Stimulated activated CD4-positive, alpha-beta T cell treated with anti-CD3 and anti-CD28 coated beads, Interleukin-1b, Interleukin-23, amount 100 ng/mL, for 4 hours (primary cell): ENCODE measurements at regions not wholly inside any gene's neighbourhood (a gene's known extent, or its start where the extent isn't known, plus 50 kb on each side); places are given as distances from the start of the nearest gene placed in this dataset.
"Not testable (repeated sequence)": the region's sequence is repeated elsewhere in the genome, so short reads cannot be mapped to it uniquely, and the experiment has no call there.

Source experiments
- DNase-seq, 2 donors: peaks; one replicate each; pipeline ENCODE4 v3.0.0-alpha.2; 2020; ENCODE audit warnings: low read depth in 2 of 2

DNA sequence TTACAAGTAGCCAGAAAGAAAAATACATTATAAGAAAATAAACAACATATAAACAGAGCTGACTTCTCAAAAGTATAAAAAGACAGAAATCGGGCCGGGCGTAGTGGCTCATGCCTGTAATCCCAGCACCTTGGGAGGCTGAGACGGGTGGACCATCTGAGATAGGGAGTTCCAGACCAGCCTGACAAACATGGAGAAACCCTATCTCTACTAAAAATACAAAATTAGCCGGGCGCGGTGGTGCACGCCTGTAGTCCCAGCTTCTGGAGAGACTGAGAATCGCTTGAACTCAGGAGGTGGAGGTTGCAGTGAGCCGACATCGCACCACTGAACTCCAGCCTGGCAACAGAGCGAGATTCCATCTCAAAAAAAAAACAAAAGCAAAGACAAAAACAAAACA is 373.3 kb upstream of the ARPP21 start:
- DNase-seq, result not testable (repeated sequence)

DNA sequence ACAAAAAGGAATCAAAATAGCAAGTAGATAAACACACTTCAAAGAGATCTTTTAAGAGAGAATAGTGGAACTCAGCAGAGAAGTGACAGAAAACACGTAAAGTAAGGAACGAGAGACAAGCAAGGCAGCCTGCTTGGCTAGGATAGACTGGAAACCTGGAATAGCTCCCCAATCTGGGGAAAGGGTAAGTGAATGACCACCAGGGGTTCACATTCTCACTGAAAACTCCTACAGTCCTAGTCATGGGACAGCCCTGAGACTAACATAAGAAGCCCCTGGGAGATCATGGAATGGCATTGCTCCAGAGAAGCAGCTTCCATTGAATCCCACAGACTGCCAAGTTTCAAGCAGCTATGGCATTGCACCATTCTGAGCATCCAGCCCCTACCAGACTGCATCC is 363.6 kb upstream of the ARPP21 start:
- DNase-seq, result no peak

DNA sequence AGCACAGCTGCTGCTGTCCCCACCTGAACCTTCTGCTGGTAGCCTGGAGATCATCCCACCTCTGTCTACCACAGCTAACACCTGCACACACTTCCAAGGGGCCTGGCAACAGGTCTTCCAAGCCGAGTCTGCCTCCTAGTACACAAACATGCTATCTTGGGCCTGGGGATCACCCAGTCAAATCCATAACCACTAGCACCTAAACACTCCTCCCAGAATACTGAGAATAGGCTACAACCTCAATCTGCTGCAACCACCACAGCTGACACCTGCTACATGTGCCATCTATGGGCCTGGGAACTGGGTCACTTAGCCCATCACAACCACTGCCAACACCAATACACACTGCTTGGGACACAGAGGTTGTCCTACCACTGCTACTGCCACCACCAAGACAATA is 362.8 kb upstream of the ARPP21 start:
- DNase-seq, result no peak

DNA sequence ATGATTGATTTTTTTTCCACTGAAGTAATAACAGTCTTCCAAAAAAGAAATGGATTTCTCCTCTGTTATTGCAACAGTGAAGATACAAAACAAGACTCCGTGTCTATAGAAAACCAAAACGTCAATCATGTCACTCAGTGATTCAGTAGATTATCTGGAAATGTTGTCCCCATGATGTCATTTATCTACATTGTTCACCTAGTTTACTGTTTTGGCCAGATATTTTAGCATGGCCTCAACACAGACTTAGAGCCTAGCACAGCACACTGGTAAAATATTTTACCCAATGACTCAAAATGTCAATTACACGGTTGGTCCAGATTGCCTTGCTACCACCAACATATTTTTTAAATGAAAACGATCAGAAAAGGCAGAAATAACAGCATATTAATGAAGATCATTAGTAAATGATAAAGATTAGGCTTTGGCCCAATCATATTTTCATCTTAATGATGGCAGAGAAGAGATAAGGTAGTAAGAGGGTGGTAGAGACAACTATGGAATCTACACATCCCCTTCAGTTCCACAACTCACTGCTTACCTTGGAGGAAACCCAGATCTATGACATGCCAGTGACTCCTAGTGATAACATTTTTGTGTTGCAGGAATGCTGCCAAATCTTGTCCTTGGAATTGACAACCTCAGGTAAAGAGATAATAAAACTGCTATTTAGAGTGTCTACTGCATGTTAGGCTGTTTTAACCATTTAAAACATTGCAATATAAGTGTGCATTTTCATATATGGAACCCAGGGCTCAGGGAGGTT is 347.7 kb upstream of the ARPP21 start:
- no peak for DNase-seq

DNA sequence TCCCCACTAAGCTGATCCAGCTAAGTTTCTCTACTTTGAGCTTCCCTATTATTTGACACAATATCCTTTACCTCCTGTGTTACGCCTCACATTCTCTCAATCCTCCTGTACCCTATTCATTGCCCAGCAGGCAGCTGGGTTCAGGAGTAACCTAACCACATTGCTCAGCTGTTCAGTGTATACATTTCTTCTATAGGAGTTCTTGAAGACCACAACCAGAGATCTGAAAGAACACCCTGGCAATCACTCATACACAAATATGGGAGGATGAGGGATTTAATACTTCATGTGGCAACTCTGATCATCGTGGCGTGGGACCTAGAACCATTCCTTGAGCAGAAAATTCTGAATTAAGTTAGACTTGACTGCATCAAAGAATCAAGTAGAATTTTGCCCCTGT is 346.8 kb upstream of the ARPP21 start:
- no peak for DNase-seq

DNA sequence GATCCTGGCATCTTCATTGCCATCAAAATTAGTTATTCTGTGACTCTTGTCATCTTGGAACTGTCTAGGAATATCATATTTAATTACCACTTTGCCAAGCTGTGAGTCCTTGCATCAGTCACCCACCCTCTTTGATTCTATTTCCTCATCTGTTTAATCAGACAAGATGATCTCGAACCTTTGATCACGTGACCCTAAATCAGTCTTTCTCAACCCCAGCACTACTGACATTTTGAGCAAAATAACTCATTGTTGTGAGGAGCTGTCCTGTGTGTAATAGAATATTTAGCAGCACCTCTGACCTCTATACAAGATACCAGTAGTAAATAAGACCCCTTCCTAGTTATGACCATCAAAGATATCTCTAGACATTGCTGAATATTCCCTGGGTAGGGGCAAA is 343.4 kb upstream of the ARPP21 start:
- DNase-seq, result no peak

DNA sequence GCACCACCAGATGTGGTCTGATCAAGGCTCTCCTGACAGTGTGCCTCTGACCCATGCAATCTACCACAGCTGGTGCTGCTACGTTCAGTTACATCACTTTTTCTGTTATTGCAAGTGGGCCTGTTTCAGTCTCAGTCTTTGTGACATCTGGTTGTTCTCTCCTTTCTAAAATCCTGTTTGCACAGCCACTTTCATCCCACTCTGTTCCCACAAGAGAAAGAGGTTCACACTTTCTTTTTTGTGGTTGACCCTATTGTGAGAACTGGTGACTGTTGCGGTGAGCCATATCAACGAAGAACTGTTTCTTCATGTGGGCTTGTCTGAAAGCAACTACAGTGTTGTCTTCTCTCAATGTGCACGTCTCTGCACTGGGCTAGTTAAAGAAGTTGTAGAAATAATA is 342.8 kb upstream of the ARPP21 start:
- DNase-seq, result no peak

DNA sequence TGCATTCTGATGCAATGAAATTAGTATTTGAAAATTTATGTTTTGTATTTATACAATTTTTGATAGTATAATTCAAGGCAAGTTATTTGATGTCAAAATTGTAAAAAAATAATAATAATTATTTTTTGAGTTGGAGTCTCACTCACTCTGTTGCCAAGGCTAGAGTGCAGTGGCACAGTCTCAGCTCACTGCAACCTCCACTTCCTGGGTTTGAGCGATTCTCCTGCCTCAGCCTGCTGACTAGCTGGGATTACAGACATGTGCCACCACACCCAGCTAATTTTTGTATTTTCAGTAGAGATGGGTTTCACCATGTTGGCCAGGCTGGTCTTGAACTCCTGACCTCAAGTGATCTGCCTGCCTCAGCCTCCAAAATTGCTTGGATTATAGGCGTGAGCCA is 342.4 kb upstream of the ARPP21 start:
- DNase-seq, result not testable (repeated sequence)

DNA sequence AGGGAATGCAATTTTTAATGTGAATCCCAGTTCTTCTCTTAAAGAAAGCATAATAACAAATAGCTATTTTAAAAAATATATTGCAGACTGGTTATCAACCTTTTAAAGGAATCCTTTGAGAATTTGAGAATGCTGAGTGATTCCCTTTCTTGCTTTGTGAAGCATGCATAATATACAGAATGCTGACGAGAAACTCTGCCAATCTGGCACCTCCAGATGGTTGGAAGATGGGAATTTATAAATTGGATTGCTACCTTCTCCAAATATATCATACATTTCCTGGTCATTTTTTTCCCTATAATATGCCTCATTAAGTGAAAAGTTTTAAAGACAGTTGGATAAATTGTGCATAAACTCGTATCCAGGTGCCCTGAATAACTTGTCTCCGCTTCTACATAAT is 333.9 kb upstream of the ARPP21 start:
- DNase-seq, result no peak

DNA sequence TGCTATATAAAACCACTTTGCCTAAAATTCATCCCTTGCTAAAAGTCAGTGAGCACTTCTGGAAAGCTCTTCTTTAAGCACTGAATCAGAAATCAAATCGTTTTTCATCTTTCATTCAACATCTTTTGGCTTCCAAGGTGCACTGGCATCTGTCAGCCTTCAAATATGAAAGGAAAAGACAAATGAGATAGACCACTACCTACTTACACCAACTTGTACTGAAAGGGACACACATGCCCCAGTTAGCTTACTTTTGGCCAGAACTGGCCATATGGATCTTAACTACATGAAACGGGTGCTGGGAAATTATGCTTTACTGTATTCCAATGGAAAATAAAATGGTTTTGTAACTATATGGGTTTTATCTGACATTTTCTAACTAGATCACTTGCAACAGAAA is 332.0 kb upstream of the ARPP21 start:
- DNase-seq, result no peak

DNA sequence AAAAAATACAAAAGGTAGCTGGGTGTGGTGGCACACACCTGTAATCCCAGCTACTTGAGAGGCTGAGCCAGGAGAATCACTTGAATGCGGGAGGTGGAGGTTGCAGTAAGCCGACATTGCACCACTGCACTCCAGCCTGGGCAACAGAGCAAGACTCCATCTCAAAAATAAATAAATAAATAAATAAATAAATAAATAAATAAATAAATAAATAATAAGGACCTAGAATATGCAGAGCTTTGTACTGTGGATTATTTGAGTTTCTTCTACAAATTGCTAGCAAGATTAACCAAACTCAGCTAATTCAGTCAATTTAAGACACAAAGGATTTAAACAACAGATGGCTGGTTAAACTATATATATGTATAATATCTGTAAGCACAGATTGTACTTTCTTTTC is 322.5 kb upstream of the ARPP21 start:
- not testable (repeated sequence) for DNase-seq

DNA sequence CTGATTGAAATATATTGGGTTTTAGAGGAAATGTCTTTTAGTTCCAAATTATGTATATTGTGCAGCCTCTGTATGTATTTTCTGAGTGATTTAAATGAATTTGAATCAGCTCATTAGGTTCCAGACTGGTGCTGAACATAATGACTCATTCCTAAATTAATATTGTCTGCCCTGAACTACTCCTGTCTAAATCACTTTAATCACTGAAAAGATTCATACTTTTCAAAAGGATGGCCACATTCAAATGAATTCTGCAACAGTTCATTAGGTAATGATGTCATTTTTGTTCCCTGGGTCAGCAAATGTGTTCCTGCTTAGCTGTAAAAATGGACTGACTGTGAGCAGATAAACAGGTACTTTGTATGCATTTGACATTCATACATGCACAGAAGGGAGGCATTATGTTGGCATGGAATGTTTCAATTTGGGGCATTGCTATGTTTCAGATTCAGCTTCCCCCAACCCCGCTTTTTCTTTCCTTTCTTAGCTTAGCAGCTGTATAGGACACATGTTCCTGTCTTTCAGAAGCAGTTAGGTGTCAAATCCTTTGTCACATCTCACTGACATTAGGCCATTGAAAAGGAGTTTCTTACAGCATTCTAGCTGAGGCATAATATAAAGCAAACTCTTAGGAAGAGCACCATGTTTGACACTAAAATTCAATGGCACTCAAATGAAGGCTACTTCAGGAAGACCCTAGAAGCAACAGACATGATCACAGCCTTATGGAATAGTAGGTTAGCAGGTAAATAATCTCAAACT is 318.5 kb upstream of the ARPP21 start:
- DNase-seq, result no peak

DNA sequence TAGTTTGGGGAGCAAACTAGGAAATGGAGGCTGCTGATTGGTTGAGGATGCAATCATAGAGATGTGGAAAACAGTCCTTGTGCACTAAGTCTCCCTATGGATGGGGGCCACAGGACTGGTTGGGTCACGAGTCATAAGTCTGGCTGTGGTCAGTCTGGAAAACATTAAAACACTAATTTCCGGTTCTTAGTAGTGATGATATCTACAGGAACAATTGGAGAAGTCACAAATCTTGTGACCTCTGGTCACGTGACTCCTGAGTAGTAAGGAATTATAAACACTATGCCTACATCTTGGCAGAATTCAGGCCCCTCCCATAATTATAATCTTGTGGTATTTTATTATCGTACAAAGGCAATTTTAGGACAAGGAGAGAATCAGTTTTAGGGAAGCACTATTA is 317.3 kb upstream of the ARPP21 start:
- DNase-seq, result no peak

DNA sequence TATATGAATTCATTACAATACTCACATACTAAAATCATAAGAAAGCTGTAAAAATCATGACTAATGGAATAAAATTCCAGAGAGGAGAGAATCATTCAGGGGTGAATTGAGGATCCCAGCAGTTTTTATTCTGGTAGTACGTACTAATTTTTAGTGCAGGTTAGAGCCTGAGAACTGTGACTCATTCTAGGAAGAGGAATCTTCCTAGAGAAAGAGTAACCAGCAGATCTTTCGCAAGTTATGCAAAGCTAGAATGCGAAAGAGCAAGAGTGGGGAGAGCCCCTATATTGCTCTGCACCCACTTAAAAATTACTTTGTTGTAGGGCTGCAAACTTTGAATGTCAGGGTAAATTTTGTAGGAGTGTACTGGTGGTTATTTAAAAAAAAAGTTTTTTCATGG is 303.6 kb upstream of the ARPP21 start:
- DNase-seq, result no peak

DNA sequence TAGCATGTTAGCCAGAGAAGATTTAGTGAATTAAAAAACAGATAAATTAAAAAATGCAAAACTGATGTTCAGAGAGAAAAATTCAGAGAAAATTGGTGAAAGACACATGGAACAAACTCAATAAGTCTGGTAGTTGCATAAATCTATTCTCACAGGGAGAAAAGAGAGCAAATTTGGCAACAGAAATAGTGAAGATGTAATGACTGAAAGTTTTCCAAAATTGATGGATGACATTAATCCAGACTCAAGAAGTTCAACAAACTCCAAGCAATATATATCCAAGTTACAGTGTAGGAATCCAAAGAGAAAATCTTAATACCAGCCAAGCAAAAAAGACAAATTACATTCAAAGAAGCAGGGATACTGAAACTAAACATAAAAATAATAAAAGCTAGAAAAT is 302.7 kb upstream of the ARPP21 start:
- DNase-seq, result no peak

DNA sequence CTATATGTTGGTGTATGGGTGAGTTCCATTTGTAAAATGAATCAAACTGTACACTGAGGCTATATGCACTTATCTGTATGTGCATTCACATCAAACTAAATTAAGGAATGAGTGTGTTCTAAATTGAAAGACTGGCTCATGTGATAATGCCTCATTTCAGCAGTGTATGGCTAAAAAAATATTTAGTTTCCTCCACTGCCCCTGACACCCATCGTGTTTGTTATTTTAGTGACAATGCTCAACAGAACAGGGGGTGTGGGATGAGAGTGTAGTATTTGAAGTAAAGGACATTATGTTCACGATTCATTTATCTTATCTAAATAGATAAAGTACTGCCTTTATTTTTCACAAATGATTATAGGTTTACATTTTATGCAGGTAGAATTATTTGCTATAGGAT is 301.1 kb upstream of the ARPP21 start:
- DNase-seq, result no peak

DNA sequence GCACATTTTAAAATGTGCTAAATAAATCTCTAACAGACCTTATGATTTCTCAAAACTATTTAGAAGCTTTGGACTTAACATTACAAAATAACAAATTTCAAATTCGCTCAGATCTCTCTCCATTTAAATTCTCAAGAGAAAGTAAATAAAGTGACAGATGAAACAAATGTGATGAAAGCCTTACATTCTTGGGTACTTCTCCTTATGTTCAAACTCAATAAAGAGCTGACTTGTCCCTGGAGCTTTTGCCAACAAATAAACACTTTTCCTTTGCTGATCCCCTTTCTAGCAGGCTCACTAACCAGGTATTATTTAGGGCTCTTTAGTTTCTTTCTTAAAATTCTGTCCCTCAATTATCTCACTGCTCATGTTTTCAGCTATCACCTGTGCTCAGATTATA is 259.1 kb upstream of the ARPP21 start:
- no peak for DNase-seq

DNA sequence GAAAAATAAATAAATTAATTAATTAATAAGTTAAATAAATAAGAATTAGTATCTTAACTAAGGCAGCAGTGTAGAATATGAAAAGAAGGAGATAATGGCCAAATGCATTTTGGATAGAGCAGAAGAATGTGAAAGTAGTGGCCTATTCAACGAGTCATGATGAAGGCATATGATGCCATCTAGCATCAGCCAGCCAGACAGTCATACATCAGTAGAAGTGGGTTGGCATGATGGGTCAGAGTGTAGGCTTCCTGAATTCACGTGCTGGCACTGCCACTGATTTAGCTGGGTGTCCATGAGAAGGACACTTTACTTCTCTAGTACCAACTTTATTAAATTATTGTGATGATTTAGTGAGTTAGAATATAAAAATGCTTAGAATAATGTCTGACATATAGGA is 256.1 kb upstream of the ARPP21 start:
- DNase-seq, result no peak

DNA sequence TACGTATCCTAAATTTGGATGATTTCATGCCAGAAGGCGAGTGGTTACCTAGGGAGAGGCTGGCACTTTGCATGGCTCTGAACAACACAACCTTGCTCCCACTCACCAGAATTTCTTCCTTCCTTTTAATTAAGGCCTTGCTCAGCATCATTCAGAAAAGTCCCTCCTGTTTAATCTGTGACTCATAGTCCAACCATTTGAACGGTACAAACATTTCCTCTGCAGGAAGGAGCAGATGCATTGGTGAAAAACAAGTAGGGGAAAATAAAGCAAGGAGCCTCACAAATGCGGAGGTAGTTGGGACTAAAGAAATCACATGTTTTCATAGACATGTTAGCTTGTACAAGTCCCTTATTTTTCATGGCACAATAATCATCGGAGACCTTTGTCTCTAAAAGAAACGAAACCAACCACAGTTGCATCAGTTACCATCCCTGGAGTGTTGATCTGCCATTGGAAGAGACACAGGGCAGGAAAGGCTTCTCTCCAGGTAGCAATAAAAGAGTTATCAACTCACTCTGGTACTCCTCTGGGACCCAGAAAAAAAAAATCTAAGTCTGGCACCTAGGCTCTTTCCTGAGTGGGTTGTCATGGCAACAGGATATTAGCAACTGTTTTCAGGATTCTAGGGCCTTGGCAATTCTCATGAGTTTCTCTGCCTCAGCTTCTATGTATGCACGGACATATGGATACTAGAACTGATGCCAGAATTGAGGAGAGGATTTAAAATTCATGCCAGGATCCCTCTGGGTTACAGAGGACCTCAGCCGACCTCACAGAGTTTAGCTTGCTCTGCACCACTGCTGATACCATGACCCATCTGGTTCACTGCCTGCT is 255.4 kb upstream of the ARPP21 start:
- DNase-seq, result no peak

DNA sequence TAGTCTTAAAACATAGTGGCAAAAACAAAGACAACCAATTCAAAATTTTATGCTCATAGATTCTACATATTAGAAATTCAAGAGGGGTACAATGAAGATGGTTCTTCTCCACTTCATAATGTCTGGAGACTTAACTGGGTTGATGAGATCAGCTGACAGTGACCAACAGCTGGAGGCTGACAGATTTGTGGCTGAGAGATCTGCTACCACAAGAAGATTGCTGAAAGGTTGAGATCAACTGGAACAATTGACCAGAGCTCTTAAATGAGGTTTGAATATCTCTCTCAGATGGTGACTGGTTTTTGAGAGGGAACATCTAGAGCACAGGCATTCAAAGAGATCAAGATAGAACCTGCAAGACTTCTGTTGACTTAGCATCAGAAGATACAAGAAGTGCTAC is 254.1 kb upstream of the ARPP21 start:
- DNase-seq, result no peak

DNA sequence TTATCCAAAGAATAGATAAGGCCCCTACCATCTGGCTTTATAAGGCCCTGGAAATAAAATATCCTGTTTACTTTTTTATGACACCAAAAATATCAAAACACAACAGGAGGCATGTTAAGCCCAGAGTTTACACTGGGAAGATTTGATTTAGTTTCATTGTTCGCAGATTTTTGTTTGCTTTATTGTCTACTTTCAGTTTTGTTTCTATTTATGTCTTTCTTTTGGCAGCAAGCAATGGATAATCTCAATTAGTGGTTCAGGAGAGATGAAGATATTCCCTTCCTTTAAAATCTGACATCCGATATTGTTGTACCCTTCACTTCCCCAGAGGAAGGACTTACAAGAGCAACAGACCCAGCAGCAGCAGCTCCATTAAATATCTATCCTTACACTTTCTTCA is 249.4 kb upstream of the ARPP21 start:
- DNase-seq, result no peak

DNA sequence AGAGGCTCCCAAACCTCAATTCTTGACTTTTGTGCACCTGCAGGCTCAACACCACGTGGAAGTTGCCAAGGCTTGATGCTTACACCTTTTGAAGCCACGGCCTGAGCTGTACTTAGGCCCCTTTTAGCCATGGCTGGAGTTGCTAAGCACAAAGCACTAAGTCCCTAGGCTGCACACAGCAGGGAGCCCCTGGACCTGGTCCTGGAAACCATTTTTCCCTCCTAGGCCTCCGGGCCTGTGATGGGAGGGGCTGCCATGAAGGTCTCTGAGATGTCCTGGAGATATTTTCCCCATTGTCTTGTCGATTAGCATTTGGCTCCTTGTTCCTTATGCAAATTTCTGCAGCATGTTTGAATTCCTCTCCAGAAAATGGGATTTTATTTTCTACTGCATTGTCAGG is 247.1 kb upstream of the ARPP21 start:
- no peak for DNase-seq
